Hematopoietic multipotent progenitor cell (in vitro differentiated cells): ENCODE measurements at regions not wholly inside any gene's neighbourhood (a gene's known extent, or its start where the extent isn't known, plus 50 kb on each side); places are given as distances from the start of the nearest gene placed in this dataset.
"Not testable (repeated sequence)": the region's sequence is repeated elsewhere in the genome, so short reads cannot be mapped to it uniquely, and the experiment has no call there.

Experiments used
- DNase-seq, 3 donors: peaks; one replicate each; pipeline ENCODE4 v3.0.0-alpha.2; 2011 to 2015; ENCODE audit warnings: low read depth in 2 of 3, low spot score in 2 of 3

- DNase-seq = no peak
Observed at GRCh38 chr12:105575235-105575634, 244.7 kb downstream of the C12orf75 start.

GRCh38 chr12:105576261-105576660 lies 245.8 kb downstream of the C12orf75 start:
- DNase-seq = no peak

- no peak for DNase-seq
Observed at GRCh38 chr12:105580821-105581352, 250.4 kb downstream of the C12orf75 start.

DNA sequence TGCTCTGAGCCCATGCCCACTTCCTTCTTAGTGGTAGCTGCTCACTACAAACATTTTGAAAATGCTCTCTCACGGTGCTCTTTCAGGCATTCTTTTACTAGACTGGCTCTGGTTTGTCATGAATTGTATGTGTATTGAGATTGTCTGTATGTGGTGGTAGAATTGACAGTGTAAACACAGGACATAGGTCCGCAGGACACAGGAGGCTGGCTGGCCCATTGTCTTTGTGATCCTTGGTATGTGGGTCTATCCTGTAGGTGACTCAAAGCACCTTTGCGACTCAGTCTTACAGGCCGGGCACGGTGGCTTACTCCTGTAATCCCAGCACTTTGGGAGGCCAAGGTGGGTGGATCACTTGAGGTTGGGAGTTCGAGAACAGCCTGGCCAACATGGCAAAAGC lies 250.9 kb downstream of the C12orf75 start:
- DNase-seq = no peak

GRCh38 chr12:105585107-105585506 lies 254.6 kb downstream of the C12orf75 start:
- no peak for DNase-seq

DNA sequence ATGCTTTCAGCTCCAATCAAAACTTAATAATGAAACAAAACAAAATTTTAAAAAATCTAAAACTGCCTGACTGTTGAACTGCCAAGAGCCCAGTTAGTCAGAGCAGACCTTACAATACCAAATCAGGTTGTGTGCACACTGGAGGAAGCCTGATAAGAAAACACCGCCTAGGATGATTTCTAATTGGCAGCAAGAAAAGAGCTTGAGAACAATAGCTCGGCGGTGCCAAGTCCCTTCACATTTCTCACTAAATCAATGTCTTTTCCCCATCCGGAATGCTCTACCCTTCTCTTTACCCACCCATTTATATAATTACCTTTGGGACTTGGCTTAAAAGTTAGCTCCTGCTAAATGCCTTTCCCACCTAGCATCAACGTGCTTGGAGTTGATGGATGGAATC lies 256.7 kb downstream of the C12orf75 start:
- DNase-seq = peak in 1 of 3 donors; percentile 8

DNA sequence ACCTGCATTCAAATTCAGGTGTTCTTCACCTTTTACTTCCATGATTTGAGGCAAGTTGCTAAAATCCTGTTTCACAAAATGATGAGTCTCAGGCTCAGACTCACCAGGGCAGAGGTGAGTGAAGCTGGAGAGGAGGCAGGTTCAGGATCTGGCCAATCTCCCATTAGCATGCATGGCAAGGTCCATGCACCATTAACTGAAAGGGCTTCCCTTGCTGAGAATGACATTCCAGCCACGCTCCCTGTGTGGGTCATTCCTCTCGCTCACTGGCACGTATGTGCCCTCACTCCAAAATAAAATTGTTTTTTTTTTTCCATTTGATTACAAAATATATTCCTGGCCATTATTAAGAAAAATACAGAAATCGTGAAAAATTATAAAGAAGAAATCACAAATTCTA lies 257.6 kb downstream of the C12orf75 start:
- DNase-seq = no peak

DNA sequence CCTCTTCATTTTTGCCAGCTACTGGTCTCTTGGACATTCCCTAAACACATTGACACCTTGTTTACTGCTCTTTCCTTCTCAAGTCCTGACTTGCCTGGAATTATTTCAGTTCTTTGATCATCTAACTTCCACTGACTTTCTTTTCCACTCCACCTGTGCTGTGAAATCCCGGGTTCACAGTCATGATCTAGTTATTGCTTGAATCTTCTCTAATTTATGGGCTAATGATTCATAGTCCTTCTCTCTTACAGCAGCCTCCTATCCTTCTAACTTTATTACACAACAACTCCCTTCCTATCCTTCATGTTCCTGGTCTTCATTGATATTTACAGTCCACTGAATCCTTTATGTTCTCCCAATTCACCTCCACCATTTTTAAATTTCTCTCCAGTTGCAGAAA lies 260.1 kb downstream of the C12orf75 start:
- no peak for DNase-seq

DNA sequence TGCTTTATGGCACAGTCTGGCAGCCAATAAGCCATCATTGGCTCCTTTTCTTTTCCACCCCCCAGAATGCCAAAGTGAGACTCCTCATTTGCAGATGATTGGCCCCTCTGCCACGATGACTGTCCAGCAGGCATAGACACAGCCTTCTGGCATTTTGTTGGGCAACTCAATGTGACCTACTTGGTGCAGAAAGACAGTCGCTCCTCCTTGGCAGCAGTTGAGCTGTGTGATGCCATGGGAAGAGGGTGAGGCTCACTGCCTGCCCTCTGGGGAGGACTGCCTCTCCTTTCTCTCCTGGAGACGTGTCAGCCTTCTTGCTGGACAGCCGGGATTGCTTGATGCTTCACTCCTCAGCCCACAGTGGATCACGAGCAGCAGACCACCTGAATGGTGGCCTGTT lies 264.9 kb downstream of the C12orf75 start:
- no peak for DNase-seq

- no peak for DNase-seq
Observed at GRCh38 chr12:105596731-105597130, 266.2 kb downstream of the C12orf75 start.

GRCh38 chr12:105598031-105598430 lies 267.5 kb downstream of the C12orf75 start:
- no peak for DNase-seq

- no peak for DNase-seq
Observed at GRCh38 chr12:105600911-105601545, 270.5 kb downstream of the C12orf75 start.

DNA sequence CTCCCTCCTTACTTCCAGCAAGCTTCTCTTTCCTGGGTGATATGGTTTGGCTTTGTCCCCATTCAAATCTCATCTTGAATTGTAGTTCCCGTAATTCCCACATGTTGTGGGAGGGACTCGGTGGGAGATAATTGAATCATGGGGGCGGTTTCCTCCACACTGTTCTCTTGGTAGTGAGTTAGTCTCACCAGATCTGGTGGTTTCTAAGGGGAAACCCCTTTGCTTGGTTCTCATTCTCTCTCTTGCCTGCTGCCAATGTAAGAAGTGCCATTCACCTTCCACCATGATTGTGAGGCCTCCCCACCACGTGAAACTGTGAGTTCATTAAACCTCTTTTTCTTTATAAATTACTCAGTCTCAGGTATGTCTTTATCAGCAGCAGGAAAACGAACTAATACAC lies 271.8 kb downstream of the C12orf75 start:
- not testable (repeated sequence) for DNase-seq

GRCh38 chr12:105604281-105604680 lies 273.8 kb downstream of the C12orf75 start:
- not testable (repeated sequence) for DNase-seq

GRCh38 chr12:105606613-105607012 lies 276.1 kb downstream of the C12orf75 start:
- DNase-seq = not testable (repeated sequence)

- not testable (repeated sequence) for DNase-seq
Observed at GRCh38 chr12:105609001-105609400, 278.5 kb downstream of the C12orf75 start.

- DNase-seq = no peak
Observed at GRCh38 chr12:105610459-105610858, 280.0 kb downstream of the C12orf75 start.

DNA sequence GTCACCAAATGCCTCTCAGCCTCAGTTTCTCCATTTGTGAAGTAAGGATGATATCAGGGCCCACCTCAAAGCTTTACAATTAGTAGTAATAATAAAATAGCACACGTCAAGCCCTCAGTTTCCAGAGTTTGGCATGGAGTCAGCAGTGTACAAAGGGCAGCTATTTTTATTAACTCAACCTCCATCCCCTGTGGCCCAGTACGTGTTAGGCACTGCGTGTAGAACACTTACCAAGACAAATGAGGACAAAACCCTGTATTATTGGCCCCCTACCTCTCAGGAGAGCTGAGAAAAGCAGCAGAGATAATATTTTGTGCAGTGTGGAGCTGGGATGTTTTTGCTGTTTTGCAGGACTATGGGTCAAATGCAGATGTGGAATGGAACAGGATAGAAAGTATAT lies 280.8 kb downstream of the C12orf75 start:
- no peak for DNase-seq

DNA sequence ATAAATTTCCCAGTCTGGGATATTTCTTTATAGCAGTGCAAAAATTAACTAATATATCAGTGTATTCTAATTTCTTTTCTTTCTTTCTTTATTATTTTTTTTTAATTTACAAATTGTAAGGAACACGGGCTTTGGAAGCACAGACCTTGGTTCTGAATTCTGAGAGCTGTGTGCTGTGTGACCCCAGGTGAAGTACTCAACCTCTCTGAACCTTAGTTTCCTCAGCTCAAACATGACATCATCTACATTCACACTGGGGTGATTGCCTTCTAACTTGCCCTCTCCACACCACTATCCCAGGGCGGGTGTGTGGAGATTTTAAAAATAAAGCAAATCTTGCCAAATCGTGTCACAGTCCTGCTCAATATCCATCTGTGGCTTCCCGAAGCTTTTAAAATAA lies 282.8 kb downstream of the C12orf75 start:
- no peak for DNase-seq

GRCh38 chr12:105613887-105614286 lies 283.4 kb downstream of the C12orf75 start:
- no peak for DNase-seq

GRCh38 chr12:105616971-105617540 lies 286.6 kb downstream of the C12orf75 start:
- no peak for DNase-seq

DNA sequence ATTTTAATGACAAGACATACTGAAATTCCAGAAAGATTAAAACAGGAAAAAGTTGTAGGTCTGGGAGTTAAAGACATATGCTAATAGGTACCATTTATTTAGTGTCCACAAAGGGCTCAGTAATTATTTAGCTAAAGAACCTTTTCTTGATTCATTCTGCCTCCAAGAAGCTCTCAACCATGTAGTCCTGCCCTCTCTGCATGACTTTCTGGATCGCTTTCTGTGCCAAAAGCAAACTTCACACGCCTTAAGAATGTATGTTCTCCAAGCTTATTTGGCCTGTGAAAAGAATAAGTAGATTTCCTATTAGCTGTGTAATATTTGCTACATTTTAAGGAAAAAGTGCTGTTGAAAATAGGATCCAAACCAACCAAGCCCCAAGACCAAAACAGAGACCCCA lies 291.7 kb downstream of the C12orf75 start:
- no peak for DNase-seq
